GM18505 (cell line): ENCODE measurements at regions not wholly inside any gene's neighbourhood (a gene's known extent, or its start where the extent isn't known, plus 50 kb on each side); places are given as distances from the start of the nearest gene placed in this dataset.
A peak's percentile ranks its signal among the peaks of the same experiment; 100 is the strongest.
"Not testable (repeated sequence)": the region's sequence is repeated elsewhere in the genome, so short reads cannot be mapped to it uniquely, and the experiment has no call there.

Source experiments
- ATAC-seq: cut with Tn5 transposase; IDR thresholded peaks from one replicate; pipeline ENCODE4 v1.9.1; 2021; ENCODE audit not compliant: unreplicated experiment
- POLR2A ChIP-seq: IDR thresholded peaks from 4 replicates; pipeline ENCODE4 v1.6.1; 2011; ENCODE audit warnings: borderline replicate concordance; ENCODE audit not compliant: insufficient read depth, insufficient read length; ENCODE audit errors: extremely low read depth

DNA sequence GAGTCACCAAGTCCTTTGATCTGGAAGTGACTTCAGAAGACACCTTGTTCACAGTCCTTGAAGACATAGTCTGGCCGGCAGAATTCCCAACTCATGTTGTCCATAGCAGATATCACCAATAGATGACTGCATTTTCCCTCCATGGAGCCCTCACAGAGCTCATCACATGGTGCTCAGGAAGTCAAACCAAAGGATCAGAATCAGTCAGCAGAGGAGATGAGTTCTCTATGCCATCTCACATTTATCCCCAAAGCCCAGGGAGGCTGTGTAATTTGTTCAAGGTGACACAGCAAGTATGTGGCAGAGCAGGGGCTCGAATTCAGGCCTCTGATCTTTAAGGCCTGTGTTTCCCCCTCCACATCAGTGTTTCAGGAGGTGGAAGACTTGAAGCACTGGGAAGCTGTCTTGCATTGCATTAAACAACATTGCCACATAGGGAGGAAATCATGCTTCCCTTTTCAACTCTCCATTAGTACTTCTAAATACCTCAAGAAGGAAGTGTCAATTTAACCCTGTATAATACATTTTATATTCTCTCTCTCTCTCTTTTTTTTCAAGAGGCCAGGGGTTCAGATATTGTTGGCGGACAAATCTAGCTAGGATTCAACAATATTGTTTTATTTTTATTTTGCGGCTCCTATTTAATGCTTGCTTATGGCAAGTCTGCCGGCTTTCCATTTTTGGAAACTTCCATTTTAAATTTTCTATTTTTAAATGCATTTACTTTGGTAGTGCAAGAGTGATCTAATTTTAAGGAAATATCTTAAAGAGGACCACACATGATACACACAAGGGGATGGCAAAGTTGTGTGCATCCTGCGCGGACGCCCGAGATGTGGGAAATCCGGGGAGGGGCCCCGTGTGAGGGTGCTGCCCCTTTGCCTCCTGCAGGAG, 61.9 kb downstream of the NPIPB5 start:
- ATAC-seq = not testable (repeated sequence)

- peak; percentile 76 for ATAC-seq
Measured at GRCh38 chr16:22573225-22573530, 62.5 kb downstream of the NPIPB5 start.

- ATAC-seq = not testable (repeated sequence)
Measured at GRCh38 chr16:22576506-22576905, 65.8 kb downstream of the NPIPB5 start.

- ATAC-seq = not testable (repeated sequence)
Measured at GRCh38 chr16:22583195-22583594, 72.5 kb downstream of the NPIPB5 start.

- ATAC-seq = not testable (repeated sequence)
Measured at GRCh38 chr16:22584459-22584858, 73.8 kb downstream of the NPIPB5 start.

GRCh38 chr16:22584941-22585340, 74.2 kb downstream of the NPIPB5 start:
- ATAC-seq = not testable (repeated sequence)

GRCh38 chr16:22585431-22585830, 74.7 kb downstream of the NPIPB5 start:
- ATAC-seq = not testable (repeated sequence)

GRCh38 chr16:22586732-22587131, 76.0 kb downstream of the NPIPB5 start:
- ATAC-seq = not testable (repeated sequence)

GRCh38 chr16:22589757-22590156, 79.1 kb downstream of the NPIPB5 start:
- ATAC-seq = not testable (repeated sequence)

DNA sequence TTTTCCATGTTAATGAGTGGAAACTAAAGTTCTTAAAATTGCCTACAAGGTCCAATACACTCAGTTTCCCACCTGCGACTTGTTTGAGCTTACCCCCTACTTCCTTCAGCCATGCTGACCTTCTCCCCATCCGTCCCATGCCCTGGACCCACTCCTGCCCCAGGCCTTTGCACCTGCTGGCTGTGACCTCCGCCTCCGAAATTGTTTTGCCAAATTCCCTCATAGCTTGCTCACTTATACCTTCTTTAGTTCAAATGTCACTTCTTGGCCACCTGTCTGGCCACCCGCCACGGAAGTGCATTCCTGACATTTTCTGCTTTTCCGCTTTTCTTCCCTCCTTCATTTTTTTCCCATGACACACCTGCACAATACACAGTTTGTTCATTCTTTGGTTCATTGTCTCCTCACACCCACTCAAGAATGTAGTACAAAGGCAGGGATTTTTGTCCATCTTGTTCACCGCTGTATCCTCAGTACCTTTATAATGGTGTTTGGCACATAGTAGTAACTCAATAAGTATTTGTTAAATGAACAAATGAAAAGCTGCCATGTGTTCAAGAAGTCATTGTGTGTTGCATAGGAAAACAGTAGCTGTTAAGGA, 85.9 kb downstream of the NPIPB5 start:
- not testable (repeated sequence) for ATAC-seq

GRCh38 chr16:22603744-22604143, 93.1 kb downstream of the NPIPB5 start:
- not testable (repeated sequence) for ATAC-seq

GRCh38 chr16:22606619-22607018, 95.9 kb downstream of the NPIPB5 start:
- not testable (repeated sequence) for ATAC-seq

- ATAC-seq = not testable (repeated sequence)
Measured at GRCh38 chr16:22609798-22610197, 99.1 kb downstream of the NPIPB5 start.

- not testable (repeated sequence) for ATAC-seq
Measured at GRCh38 chr16:22611128-22611527, 100.4 kb downstream of the NPIPB5 start.

DNA sequence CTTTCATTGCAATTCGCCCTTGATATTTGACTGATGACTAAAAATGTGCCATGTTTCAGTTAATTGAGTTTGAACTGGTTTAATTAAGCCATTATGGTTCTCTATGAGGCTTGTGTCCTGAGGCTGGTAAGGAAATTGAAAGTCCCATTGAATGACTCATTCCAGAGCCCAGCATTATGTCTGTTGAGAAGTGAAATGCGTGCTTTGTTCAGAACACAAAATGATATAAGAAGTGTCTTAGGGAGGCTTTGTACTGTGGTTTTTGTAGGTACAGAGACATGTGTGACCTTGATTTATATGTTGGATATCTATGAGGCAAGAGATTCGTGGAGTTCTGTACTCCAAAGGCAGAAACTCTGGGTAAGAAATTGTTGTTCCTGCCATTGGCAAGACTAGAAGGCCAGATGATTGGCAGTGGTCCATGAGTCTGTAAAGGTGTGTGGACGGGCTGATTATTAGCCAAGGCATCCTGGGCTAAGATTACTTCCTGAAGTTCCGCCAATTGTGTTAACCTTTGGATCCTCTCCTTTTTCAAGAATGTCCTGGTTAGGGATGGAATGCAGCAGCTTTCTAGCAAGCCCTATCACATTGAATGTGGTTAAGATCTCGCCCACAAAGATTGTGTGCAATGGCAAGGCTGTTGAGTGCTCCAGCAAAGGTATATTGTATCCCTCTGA, 103.7 kb downstream of the NPIPB5 start:
- no peak for ATAC-seq
- TF ChIP-seq POLR2A = no peak

- ATAC-seq = no peak
- TF ChIP-seq POLR2A = no peak
Measured at GRCh38 chr16:22618842-22619241, 108.2 kb downstream of the NPIPB5 start.
